Naive thymus-derived CD8-positive, alpha-beta T cell (primary cell): ENCODE measurements at regions not wholly inside any gene's neighbourhood (a gene's known extent, or its start where the extent isn't known, plus 50 kb on each side); places are given as distances from the start of the nearest gene placed in this dataset.

ENCODE experiments used
- ATAC-seq, 2 donors: fragments of 150-1000 bp; cut with Tn5 transposase in 1 of 2; sonication (Bioruptor Pico), chemical (Tn5 transposase) in 1 of 2; 1 replicate in 1 of 2; 2 replicates in 1 of 2; pipeline ENCODE4 v1.10.0; 2021; ENCODE audit warnings: mild to moderate bottlenecking in 2 of 2, moderate library complexity in 2 of 2
- POLR2A ChIA-PET: fragments of 350-600 bp; sonication (Branson Sonifier 250); formaldehyde crosslinking; loops from one replicate; lab custom pipeline; 2021; ENCODE audit warnings: antibody characterized with exemption; lab: Charles Lee
- DNase-seq, 10 donors: peaks; one replicate each; pipeline versions ENCODE4 v3.0.0 to v3.0.0-alpha.2; 2020 to 2022
- H3K27ac Mint-ChIP-seq, 10 donors: one replicate each; pipeline ENCODE4 v1.8.0; 2020 to 2022; ENCODE audit warnings: mild to moderate bottlenecking in 10 of 10, mixed read lengths in 10 of 10, moderate library complexity in 4 of 10, inconsistent platforms in 1 of 10
- H3K27me3 Mint-ChIP-seq, 5 donors: one replicate each; pipeline ENCODE4 v1.8.0; 2021 to 2022; ENCODE audit warnings: mixed read lengths in 5 of 5
- H3K36me3 Mint-ChIP-seq, 3 donors: one replicate each; pipeline ENCODE4 v1.8.0; 2020 to 2022; ENCODE audit warnings: mixed read lengths in 3 of 3, mild to moderate bottlenecking in 2 of 3, inconsistent platforms in 1 of 3
- H3K4me1 Mint-ChIP-seq, 4 donors: one replicate each; pipeline ENCODE4 v1.8.0; 2021 to 2022; ENCODE audit warnings: mixed read lengths in 4 of 4
- H3K4me3 Mint-ChIP-seq, 10 donors: one replicate each; pipeline ENCODE4 v1.8.0; 2020 to 2022; ENCODE audit warnings: mild to moderate bottlenecking in 10 of 10, mixed read lengths in 10 of 10, moderate library complexity in 6 of 10, inconsistent platforms in 1 of 10
- H3K9me3 Mint-ChIP-seq, 9 donors: one replicate each; pipeline ENCODE4 v1.8.0; 2020 to 2022; ENCODE audit warnings: mixed read lengths in 9 of 9, mild to moderate bottlenecking in 3 of 9, inconsistent platforms in 1 of 9, moderate library complexity in 1 of 9

DNA sequence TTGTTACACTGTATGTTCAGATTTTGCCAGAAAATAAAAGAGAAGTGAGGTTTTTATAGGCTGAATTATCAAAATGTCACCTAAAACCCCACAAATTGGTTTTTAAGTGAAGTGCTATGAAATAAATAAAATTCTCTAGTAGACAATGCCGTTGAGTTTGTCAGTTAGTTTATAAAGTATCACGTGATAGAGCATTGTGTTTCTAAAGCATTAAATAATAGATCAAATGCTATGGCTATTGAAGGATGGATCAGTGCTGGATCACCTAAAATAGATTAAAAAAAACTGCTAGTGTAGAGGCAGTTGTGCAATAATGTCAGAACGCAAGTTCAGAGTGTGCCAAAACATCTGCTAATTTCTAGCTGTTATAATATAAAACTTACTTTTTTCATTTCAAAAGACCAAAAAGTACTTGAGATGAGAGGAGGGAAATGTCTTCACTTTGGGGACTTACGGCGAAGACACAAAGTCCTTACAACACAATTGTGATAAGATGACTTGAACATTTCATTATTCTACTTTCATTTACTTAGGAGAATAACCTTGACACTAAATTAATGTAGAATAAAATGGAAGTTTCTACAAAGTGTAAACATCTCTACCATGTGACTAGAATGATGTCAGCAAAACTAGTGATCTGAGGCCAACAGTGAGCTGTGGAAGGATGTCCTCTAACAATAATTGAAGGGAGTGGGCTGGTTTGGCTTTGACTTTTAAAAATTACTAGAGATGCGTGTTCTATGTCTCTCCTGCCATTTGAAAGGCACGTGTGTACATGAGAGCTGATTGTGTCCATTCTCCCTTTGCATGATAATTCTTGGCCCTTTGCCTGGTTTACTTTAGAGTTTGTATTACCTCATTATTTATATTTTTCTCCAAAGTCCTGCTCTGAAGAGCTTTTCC lies 154.4 kb upstream of the PDE3A start:
- POLR2A ChIA-PET, result no interaction called here
- no peak for ATAC-seq
- H3K27me3 Mint-ChIP-seq, result peaks cover 0 to 18% (median 6%) of the 10 kb centered on the region in 5 donors

DNA sequence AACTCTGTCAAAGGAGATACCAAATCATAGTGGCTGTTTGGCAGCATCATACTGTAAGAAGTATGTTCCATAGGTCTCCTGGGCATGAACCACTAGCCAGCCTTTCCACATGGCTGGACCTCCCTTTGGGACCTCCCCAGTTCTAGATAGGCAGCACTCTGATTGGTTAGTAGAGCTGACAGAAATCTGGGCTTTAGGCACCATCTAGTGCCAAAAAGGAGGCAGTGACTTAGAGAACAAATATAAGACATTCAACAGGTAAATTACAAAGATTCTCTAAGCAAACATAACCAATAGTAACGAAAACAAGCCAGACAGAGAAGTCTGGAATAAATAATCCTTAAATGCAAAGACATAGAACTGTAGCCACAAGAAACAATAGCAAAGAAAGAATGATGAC lies 148.0 kb upstream of the PDE3A start:
- H3K4me1 Mint-ChIP-seq, result no peaks in the 10 kb centered on the region
- ATAC-seq (no peak), DNase-seq (no peak)
- no peak overlapping the region for H3K4me3 Mint-ChIP-seq
- no peak overlapping the region for H3K27ac Mint-ChIP-seq
- H3K36me3 Mint-ChIP-seq, result no peaks in the 10 kb centered on the region
- peaks cover 0 to 14% (median 0%) of the 10 kb centered on the region in 5 donors for H3K27me3 Mint-ChIP-seq
- peaks cover 0 to 20% (median 2%) of the 10 kb centered on the region in 9 donors for H3K9me3 Mint-ChIP-seq
- POLR2A ChIA-PET, result no interaction called here

More for the DNA sequence above, 154.4 kb upstream of the PDE3A start:
- Mint-ChIP-seq H3K36me3 (no peaks in the 10 kb centered on the region), H3K4me3 (no peak overlapping the region), H3K27ac (no peak overlapping the region), H3K9me3 (peaks cover 0 to 11% (median 0%) of the 10 kb centered on the region in 9 donors), H3K4me1 (peaks cover 0 to 8% (median 0%) of the 10 kb centered on the region in 4 donors)
- no peak for DNase-seq

DNA sequence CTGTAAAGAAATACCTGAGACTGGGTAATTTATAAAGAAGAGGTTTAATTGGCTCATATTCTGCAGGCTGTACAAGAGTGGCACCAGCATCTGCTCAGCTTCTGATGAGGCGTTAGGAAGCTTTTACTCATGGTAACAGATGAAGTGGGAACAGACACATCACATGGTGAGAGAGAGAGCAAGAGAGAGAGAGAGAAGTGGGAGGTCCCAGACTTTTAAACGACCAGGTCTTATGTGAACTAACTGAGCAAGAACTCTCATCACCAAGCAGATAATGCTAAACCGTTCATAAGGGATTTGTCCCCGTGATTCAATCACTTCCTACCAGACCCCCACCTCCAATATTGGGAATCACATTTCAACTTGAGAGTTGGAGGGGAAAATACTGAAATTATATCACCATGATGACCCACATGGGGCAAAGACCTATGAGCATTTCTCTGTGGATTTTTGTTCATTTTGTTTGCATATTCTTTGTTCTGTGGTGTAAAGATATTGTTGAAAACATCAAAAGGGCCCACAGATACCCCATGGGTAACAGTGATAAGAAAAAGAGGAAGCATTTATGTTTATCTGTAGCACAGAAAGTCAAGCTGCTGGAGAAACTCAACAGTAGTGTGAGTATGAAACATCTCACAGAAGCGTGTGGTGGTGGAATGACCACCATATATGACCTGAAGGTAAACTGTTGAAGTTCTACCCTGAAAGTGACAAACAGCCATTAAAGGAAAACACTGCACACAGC lies 135.2 kb upstream of the PDE3A start:
- Mint-ChIP-seq H3K4me1 (no peaks in the 10 kb centered on the region), H3K4me3 (no peak overlapping the region), H3K27me3 (peaks cover 0 to 3% (median 0%) of the 10 kb centered on the region in 5 donors), H3K9me3 (peaks cover 0 to 13% (median 3%) of the 10 kb centered on the region in 9 donors), H3K27ac (no peak overlapping the region), H3K36me3 (no peaks in the 10 kb centered on the region)
- ATAC-seq, result no peak
- no peak for DNase-seq
- POLR2A ChIA-PET, result no interaction called here

DNA sequence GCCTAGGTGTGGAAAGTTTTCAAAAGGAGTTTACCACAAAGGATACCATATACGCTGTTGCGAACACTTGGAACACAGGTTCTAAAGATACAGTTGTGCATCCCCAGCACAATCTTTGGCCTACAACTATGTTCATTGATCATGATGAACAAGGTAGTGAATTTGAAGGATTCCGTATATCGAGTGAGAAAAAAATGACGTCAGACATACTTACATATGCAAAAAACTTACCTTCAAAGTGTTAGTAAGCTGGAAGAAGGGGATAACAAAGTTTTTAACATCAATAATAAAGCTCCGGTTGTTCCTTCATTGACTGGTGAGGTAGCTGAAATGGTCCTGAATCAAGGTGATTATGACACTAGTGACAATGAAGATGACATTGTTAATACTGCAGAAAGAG lies 133.9 kb upstream of the PDE3A start:
- H3K9me3 Mint-ChIP-seq, result peaks cover 0 to 13% (median 3%) of the 10 kb centered on the region in 9 donors
- no peaks in the 10 kb centered on the region for H3K36me3 Mint-ChIP-seq
- POLR2A ChIA-PET, result no interaction called here
- ATAC-seq (no peak), DNase-seq (no peak)
- H3K27me3 Mint-ChIP-seq, result peaks cover 0 to 3% (median 0%) of the 10 kb centered on the region in 5 donors
- H3K4me1 Mint-ChIP-seq, result no peaks in the 10 kb centered on the region
- no peak overlapping the region for H3K27ac Mint-ChIP-seq
- H3K4me3 Mint-ChIP-seq, result no peak overlapping the region

DNA sequence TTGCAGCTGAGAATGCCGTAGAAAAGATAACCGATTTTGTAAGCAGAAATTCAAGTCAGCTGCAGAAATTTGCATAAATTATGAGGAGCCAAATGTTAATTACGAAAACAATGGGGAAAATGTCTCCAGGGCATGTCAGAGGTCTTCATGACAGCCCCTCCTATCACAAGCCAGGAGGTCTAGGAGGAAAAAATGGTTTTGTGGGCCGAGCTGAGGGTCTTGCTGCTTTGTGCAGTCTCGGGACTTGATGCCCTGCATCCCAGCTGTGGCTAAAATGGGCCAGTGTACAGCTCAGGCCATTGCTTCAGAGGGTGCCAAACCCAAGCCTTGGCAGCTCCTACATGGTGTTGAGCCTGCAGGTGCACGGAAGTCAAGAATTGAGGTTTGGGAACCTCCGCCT lies 131.2 kb upstream of the PDE3A start:
- H3K4me3 Mint-ChIP-seq, result no peak overlapping the region
- H3K36me3 Mint-ChIP-seq, result no peaks in the 10 kb centered on the region
- H3K27ac Mint-ChIP-seq, result no peak overlapping the region
- H3K27me3 Mint-ChIP-seq, result peaks cover 0 to 2% (median 0%) of the 10 kb centered on the region in 5 donors
- DNase-seq, result no peak
- H3K9me3 Mint-ChIP-seq, result peaks cover 0 to 13% (median 2%) of the 10 kb centered on the region in 9 donors
- ATAC-seq, result no peak
- no peaks in the 10 kb centered on the region for H3K4me1 Mint-ChIP-seq
- POLR2A ChIA-PET, result no interaction called here

DNA sequence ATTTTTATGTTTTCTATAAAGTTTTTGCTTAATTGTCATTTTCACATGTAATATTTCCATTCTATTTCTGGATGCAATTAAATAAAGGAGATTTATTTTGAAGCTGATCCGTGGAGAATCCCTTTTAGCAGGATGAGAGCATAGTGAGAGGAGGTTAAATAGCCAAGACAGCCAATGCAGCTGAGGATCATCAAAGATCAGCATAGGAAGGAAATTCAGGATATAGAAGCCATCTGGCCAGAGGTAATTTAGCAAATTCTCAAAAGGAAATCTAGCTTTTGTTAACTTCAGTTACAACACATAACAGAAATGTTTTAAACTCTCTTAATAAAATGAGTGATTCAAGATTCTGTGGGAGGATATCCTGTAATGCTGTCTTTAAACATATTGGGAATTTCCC lies 122.8 kb upstream of the PDE3A start:
- POLR2A ChIA-PET, result no interaction called here
- H3K27me3 Mint-ChIP-seq, result peaks cover 0 to 7% (median 2%) of the 10 kb centered on the region in 5 donors

DNA sequence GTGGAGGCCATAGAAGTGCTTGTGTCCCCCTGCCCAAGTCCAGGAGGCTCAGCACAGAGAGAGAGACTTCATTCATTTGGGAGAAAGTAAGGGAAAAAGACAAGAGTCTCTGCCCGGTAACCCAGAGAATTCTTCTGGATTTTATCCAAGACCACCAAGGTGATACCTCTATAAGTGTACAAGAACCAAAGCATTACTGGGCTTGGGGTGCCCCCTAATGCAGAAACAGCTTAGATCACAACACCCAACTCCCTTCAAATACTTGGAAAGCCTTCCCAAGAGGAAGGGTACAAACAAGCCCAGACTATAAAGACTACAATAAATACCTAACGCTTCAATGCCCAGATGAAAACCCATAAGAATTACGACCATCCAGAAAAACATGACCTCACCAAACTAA lies 119.7 kb upstream of the PDE3A start:
- POLR2A ChIA-PET, result no interaction called here
- Mint-ChIP-seq H3K36me3 (peaks cover 0 to 8% (median 0%) of the 10 kb centered on the region in 3 donors), H3K9me3 (peaks cover 4 to 27% (median 13%) of the 10 kb centered on the region in 9 donors), H3K4me3 (no peak overlapping the region), H3K27me3 (peaks cover 0 to 3% (median under 1%) of the 10 kb centered on the region in 5 donors), H3K27ac (no peak overlapping the region), H3K4me1 (no peaks in the 10 kb centered on the region)
- DNase-seq (no peak), ATAC-seq (no peak)

More for the DNA sequence above, 122.8 kb upstream of the PDE3A start:
- no peaks in the 10 kb centered on the region for H3K4me1 Mint-ChIP-seq
- no peak overlapping the region for H3K27ac Mint-ChIP-seq
- H3K36me3 Mint-ChIP-seq, result peaks cover 0 to 8% (median 0%) of the 10 kb centered on the region in 3 donors
- peaks cover 2 to 23% (median 13%) of the 10 kb centered on the region in 9 donors for H3K9me3 Mint-ChIP-seq
- ATAC-seq, result no peak
- H3K4me3 Mint-ChIP-seq, result no peak overlapping the region
- no peak for DNase-seq

DNA sequence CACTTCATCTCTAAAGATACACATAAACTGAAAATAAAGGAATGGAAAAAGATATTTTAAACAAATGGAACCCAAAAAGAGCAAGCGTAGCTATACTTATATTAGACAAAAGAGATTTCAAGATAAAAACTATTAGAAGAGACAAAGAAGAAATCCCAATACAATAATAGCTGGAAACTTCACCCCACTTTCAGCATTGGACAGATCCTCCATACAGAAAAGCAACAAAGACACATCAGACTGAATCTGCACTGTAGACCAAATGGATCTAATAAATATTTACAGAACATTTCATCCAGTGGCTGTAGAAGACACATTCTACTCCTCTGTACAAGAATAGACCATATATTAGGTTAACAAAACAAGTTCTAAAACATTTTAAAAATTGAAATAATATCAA lies 117.6 kb upstream of the PDE3A start:
- H3K27ac Mint-ChIP-seq, result no peak overlapping the region
- POLR2A ChIA-PET, result no interaction called here
- no peak overlapping the region for H3K4me3 Mint-ChIP-seq
- peaks cover 2 to 27% (median 14%) of the 10 kb centered on the region in 9 donors for H3K9me3 Mint-ChIP-seq
- H3K36me3 Mint-ChIP-seq, result peaks cover 0 to 8% (median 0%) of the 10 kb centered on the region in 3 donors
- no peaks in the 10 kb centered on the region for H3K27me3 Mint-ChIP-seq
- no peaks in the 10 kb centered on the region for H3K4me1 Mint-ChIP-seq
- no peak for DNase-seq
- no peak for ATAC-seq

DNA sequence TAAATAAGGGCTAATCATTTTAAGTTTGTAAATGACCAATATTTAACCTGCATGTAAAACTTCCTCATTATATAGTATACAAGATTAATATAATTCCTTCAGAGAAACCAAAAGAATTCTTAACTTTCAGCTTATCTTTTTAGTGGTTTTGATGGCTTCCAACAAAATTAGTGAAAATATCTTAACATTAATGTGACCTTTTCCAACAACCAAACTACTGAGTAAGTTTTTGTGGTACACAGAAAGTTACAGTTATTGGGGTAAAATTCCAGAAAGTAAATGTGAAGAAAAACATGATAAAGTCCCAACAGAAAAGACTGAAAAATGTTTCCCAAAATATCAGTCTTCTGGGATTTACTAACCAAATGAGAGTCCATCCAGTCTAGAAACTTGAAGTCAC lies 111.0 kb upstream of the PDE3A start:
- DNase-seq (no peak), ATAC-seq (no peak)
- no peak overlapping the region for H3K4me3 Mint-ChIP-seq
- H3K9me3 Mint-ChIP-seq, result peaks cover 0 to 2% (median 0%) of the 10 kb centered on the region in 9 donors
- POLR2A ChIA-PET, result no interaction called here
- peaks cover 0 to 2% (median 0%) of the 10 kb centered on the region in 5 donors for H3K27me3 Mint-ChIP-seq
- H3K36me3 Mint-ChIP-seq, result no peaks in the 10 kb centered on the region
- H3K27ac Mint-ChIP-seq, result no peak overlapping the region
- H3K4me1 Mint-ChIP-seq, result no peaks in the 10 kb centered on the region

DNA sequence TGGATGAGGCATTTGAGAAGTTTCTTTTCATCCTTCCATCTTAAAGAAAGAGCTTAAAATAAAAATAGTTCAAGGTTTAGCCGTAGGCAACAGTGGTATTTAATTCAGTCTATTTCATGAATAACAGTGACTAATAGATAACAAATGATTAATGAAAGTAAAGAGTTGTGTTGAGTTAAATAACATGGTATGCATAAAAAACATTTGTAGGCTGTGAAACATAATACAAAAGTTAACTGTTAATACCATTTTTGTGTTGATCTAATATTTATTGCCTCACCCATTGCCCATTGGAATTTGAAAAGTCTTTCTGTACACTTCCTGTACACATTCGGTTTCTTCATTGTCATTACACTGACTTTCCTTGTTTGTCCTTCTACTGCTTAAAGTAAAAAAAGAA lies 108.6 kb upstream of the PDE3A start:
- Mint-ChIP-seq H3K27me3 (peaks cover 0 to 2% (median 0%) of the 10 kb centered on the region in 5 donors), H3K9me3 (peaks cover 0 to 2% (median 0%) of the 10 kb centered on the region in 9 donors), H3K27ac (no peak overlapping the region), H3K36me3 (no peaks in the 10 kb centered on the region), H3K4me3 (no peak overlapping the region), H3K4me1 (no peaks in the 10 kb centered on the region)
- POLR2A ChIA-PET, result no interaction called here
- ATAC-seq (no peak), DNase-seq (no peak)

DNA sequence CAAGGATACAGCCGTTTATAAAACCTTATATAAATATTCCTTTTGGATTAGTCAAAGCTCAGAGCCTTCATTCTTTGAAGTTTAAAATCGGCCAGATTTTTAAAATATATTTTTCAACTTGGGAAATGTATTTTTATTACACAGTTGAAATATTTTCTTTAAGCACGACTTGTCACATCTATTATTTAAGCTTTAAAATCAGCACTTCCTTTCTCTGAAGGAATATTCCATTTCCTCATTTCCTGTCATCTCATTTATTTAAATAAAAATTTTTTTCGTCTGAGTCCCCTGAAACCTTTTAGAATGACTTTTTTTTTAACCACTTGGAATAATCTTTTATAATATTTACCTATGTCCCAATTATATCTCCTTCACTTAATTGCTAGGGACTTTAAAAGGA lies 107.5 kb upstream of the PDE3A start:
- Mint-ChIP-seq H3K36me3 (no peaks in the 10 kb centered on the region), H3K9me3 (peaks cover 0 to 2% (median 0%) of the 10 kb centered on the region in 9 donors), H3K4me3 (no peak overlapping the region), H3K27ac (no peak overlapping the region), H3K27me3 (peaks cover 0 to 2% (median 0%) of the 10 kb centered on the region in 5 donors), H3K4me1 (no peaks in the 10 kb centered on the region)
- ATAC-seq, result no peak
- no peak for DNase-seq
- POLR2A ChIA-PET, result no interaction called here

DNA sequence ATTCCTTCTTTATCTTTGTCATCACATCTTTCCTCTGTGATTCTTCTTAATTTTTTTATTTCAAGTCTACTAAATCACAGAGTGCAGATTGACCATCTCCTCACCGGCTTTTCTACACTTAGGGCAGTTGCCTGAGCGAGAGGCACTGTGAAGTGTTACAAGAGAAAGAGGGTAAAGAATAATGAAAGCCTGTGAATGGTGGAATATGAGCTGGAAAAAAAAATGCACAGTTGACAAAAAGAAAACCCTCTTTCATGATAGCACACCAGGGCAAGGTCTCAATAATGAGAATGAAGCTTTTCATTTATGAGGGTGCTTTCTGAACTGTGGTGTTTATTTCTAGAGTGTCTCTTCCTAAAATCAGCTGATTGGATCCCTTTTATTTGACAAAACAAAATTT lies 106.2 kb upstream of the PDE3A start:
- H3K36me3 Mint-ChIP-seq, result no peaks in the 10 kb centered on the region
- peaks cover 0 to 2% (median 0%) of the 10 kb centered on the region in 5 donors for H3K27me3 Mint-ChIP-seq
- POLR2A ChIA-PET, result no interaction called here
- H3K27ac Mint-ChIP-seq, result no peak overlapping the region
- ATAC-seq, result no peak
- no peaks in the 10 kb centered on the region for H3K4me1 Mint-ChIP-seq
- H3K9me3 Mint-ChIP-seq, result peaks cover 0 to 2% (median 0%) of the 10 kb centered on the region in 9 donors
- H3K4me3 Mint-ChIP-seq, result no peak overlapping the region
- DNase-seq, result no peak

DNA sequence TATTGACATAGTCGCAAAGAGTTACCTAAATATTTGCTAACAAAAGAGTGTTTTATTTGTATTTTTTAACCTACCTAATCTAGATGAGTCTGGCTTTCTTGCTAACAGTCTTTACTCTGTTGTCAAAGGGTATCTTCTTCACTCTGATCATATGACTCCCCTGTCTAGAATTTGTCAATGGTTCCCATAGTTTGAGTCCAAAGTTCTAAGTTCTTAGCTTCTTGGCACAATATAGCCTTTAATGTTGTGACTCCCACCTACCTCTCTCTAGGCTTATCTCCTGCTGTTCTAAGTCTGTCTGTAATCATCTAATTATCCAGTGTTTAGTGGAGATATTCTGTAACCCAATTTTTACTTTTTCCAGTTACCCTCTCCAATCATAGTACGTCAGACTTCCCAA lies 104.3 kb upstream of the PDE3A start:
- DNase-seq (no peak), ATAC-seq (no peak)
- no peaks in the 10 kb centered on the region for H3K4me1 Mint-ChIP-seq
- POLR2A ChIA-PET, result no interaction called here
- H3K9me3 Mint-ChIP-seq, result peaks cover 0 to 2% (median 0%) of the 10 kb centered on the region in 9 donors
- H3K27me3 Mint-ChIP-seq, result no peaks in the 10 kb centered on the region
- H3K36me3 Mint-ChIP-seq, result no peaks in the 10 kb centered on the region
- H3K4me3 Mint-ChIP-seq, result no peak overlapping the region
- no peak overlapping the region for H3K27ac Mint-ChIP-seq
